ENCODE measurements at regions not wholly inside any gene's neighbourhood (a gene's known extent, or its start where the extent isn't known, plus 50 kb on each side); places are given as distances from the start of the nearest gene placed in this dataset.

GRCh38 chr2:121132054-121132761, 152.8 kb downstream of the TFCP2L1 start:
- H3K79me2 ChIP-seq (ENCODE audit: insufficient read depth, low read depth), result no peaks in the 10 kb centered on the region
- no peak for TF ChIP-seq CTCF (conservative IDR thresholded peaks at IDR 0.05; ENCODE audit: low read depth, low read length)
- no peaks in the 10 kb centered on the region for H3K36me3 ChIP-seq (ENCODE audit: insufficient read depth)

GRCh38 chr2:121132762-121133107, 152.3 kb downstream of the TFCP2L1 start:
- Histone ChIP-seq H3K79me2 (ENCODE audit: insufficient read depth, low read depth) (no peaks in the 10 kb centered on the region), H3K36me3 (ENCODE audit: insufficient read depth) (no peaks in the 10 kb centered on the region), H4K20me1 (ENCODE audit: insufficient read depth) (no peaks in the 10 kb centered on the region), H3K4me2 (no peak overlapping the region), H3K4me1 (ENCODE audit: low read depth, poor library complexity, severe bottlenecking) (no peaks in the 10 kb centered on the region), H2AFZ (ENCODE audit: low read depth) (no peak overlapping the region), H3K27ac (no peak overlapping the region), H3K4me3 (IDR thresholded peaks at IDR 0.05; ENCODE audit: insufficient read depth, low read depth, low read length) (no peak overlapping the region), H3K27me3 (ENCODE audit: insufficient read depth, low read depth) (no peaks in the 10 kb centered on the region), H3K9ac (no peak overlapping the region)
- no peak for TF ChIP-seq CTCF (conservative IDR thresholded peaks at IDR 0.05; ENCODE audit: low read depth, low read length)

More at GRCh38 chr2:121132054-121132761, 152.8 kb downstream of the TFCP2L1 start:
- no peak overlapping the region for H2AFZ ChIP-seq (ENCODE audit: low read depth)
- no peak overlapping the region for H3K4me3 ChIP-seq (IDR thresholded peaks at IDR 0.05; ENCODE audit: insufficient read depth, low read depth, low read length)
- H3K9ac ChIP-seq, result no peak overlapping the region
- H3K4me2 ChIP-seq, result no peak overlapping the region
- H3K27me3 ChIP-seq (ENCODE audit: insufficient read depth, low read depth), result no peaks in the 10 kb centered on the region
- no peaks in the 10 kb centered on the region for H3K4me1 ChIP-seq (ENCODE audit: low read depth, poor library complexity, severe bottlenecking)
- H3K27ac ChIP-seq, result no peak overlapping the region
- no peaks in the 10 kb centered on the region for H4K20me1 ChIP-seq (ENCODE audit: insufficient read depth)

- H2AFZ ChIP-seq (ENCODE audit: low read depth), result no peak overlapping the region
- no peaks in the 10 kb centered on the region for H3K79me2 ChIP-seq (ENCODE audit: insufficient read depth, low read depth)
- H3K9ac ChIP-seq, result no peak overlapping the region
- no peaks in the 10 kb centered on the region for H3K27me3 ChIP-seq (ENCODE audit: insufficient read depth, low read depth)
- no peak overlapping the region for H3K4me2 ChIP-seq
- no peaks in the 10 kb centered on the region for H4K20me1 ChIP-seq (ENCODE audit: insufficient read depth)
- no peak overlapping the region for H3K4me3 ChIP-seq (IDR thresholded peaks at IDR 0.05; ENCODE audit: insufficient read depth, low read depth, low read length)
- no peak overlapping the region for H3K27ac ChIP-seq
- TF ChIP-seq CTCF (conservative IDR thresholded peaks at IDR 0.05; ENCODE audit: low read depth, low read length), result no peak
- H3K4me1 ChIP-seq (ENCODE audit: low read depth, poor library complexity, severe bottlenecking), result no peaks in the 10 kb centered on the region
- no peaks in the 10 kb centered on the region for H3K36me3 ChIP-seq (ENCODE audit: insufficient read depth)
Observed at GRCh38 chr2:121133551-121134319, 151.3 kb downstream of the TFCP2L1 start.

- TF ChIP-seq CTCF (conservative IDR thresholded peaks at IDR 0.05; ENCODE audit: low read depth, low read length), result no peak
- no peak overlapping the region for H3K27ac ChIP-seq
- no peaks in the 10 kb centered on the region for H3K79me2 ChIP-seq (ENCODE audit: insufficient read depth, low read depth)
- no peaks in the 10 kb centered on the region for H4K20me1 ChIP-seq (ENCODE audit: insufficient read depth)
- no peak overlapping the region for H3K4me3 ChIP-seq (IDR thresholded peaks at IDR 0.05; ENCODE audit: insufficient read depth, low read depth, low read length)
- H3K4me2 ChIP-seq, result no peak overlapping the region
- H2AFZ ChIP-seq (ENCODE audit: low read depth), result no peak overlapping the region
- no peaks in the 10 kb centered on the region for H3K36me3 ChIP-seq (ENCODE audit: insufficient read depth)
- no peak overlapping the region for H3K9ac ChIP-seq
- H3K4me1 ChIP-seq (ENCODE audit: low read depth, poor library complexity, severe bottlenecking), result no peaks in the 10 kb centered on the region
- H3K27me3 ChIP-seq (ENCODE audit: insufficient read depth, low read depth), result no peaks in the 10 kb centered on the region
Observed at GRCh38 chr2:121134728-121135127, 150.3 kb downstream of the TFCP2L1 start.

Measured in KMS-11 (cell line).